ENCODE measurements at regions not wholly inside any gene's neighbourhood (a gene's known extent, or its start where the extent isn't known, plus 50 kb on each side); places are given as distances from the start of the nearest gene placed in this dataset.

DNA sequence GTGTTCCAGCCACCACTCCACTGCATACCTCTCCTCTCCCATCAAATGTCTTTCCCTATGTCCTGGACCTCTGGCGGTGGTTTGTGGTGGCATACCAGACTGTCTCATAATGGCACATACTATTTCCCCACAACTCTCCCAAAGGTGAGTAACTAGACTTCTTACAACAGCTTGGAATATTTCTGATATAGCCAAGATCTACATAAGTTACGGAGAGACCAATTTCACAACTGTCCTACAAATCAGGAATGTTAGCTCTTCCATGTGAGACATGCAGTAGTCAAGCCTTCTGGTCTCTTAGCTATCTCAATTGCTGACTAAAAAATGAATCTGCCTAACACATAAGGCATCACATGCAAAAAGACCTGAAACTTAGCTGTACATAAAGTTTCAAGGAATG is 588.9 kb downstream of the RNF144B start:
- DNase-seq, result no peak

DNA sequence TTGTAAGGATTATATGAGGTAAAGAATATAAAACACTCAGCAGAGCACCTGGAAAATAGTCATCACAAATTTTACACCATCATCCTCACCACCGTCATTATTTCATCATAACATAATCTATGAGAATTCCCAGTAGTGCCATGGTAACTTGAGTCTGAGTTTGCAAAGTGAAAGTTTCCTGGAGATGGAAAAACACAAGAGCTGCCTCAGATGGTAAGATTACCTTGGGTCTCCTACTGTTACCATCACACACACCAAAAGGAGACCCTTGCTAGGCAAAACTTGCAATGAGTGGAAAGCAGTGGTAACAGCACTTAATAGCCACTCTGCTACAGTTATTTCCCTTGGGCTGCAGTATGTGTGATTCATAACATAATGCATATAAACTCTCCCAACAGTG is 589.8 kb downstream of the RNF144B start:
- DNase-seq, result no peak

DNA sequence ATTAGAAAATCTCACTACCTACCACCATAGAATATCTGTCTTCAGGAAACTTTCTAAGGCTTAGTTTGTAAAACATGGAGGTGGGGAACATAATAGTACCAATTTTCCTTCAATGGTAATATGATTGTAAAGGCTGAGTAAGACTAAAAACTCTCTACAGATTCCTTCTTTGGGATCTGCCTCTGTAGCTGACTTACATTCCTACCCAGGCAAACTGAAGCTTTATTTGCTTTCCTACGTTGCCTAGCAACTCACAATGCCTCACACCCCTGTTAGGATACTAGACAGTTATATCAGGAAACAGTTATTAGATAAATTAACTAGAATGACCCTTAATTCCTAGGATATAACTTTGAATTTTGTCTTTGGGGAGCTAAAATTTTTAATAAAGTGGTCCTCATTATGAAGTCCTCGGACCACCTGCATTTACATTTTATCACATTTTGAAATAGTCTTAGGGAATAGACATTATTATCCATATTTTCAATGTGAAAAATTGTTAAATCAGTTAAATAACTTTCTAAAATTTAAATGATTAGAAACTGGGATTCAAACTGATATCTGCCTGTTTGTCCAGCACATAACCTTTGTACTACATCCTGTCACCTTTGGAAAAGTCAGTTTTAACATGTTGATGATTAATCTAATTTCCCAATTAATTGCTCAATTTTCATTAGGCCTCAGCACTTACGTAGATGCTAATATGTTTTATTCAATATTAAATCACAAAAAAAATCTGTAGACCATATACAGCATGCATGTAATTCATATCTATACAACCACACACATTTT is 591.4 kb downstream of the RNF144B start:
- no peak for DNase-seq

DNA sequence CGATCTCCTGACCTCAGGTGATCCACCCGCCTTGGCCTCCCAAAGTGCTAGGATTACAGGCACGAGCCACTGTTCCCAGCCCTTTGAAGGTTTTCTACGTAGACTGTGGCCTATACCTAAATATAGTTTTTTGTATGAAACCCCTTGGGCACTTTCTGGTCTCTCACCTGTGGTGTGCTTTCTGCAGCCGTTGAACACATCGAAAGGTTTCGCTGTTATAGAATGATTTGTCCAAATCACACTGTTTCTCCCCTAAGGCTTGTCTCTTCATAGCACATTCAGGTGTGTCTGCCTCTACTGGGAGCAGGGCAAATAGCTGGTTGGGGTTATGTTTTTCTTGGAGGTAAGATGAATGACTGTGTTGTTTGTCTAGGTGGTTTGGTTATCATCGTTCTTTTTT is 597.9 kb downstream of the RNF144B start:
- no peak for DNase-seq

DNA sequence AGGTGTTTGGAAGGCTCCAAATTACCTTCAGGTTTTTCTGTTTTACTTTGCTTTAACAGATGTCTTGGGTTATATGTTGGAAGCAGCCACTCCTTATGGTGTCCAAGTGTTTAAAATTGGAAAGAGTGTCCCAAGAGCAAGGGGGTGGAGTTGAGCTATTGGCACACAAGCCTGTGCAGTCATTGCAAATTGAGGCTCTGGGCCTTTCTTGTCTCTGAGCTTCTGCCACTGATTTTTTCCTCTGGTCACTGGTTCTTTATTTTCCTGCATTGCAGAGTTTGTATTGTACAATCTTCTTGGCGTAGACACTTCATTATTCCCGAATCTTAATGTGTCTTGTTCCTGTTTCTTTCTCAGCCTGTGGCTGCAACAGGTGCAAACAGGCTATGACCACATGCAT is 598.8 kb downstream of the RNF144B start:
- DNase-seq, result no peak

DNA sequence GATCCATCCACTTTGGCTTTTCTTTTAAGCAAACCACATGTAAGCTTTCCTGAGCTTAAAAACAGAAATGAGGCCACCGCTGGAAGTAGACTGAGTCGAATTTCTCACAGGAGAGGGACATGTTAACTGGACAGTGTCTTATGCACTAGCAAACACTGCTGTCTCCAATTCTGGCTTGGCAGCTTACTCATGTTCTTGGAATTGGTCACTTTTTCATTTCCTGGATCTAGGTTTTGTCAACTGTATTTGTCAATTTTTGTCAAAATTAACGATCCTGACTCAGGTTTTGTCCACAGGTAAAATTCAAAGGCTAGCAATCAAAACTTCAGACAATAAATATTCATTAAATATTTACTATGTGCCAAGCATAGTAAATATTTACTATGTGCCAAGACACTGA is 601.5 kb downstream of the RNF144B start:
- no peak for DNase-seq

DNA sequence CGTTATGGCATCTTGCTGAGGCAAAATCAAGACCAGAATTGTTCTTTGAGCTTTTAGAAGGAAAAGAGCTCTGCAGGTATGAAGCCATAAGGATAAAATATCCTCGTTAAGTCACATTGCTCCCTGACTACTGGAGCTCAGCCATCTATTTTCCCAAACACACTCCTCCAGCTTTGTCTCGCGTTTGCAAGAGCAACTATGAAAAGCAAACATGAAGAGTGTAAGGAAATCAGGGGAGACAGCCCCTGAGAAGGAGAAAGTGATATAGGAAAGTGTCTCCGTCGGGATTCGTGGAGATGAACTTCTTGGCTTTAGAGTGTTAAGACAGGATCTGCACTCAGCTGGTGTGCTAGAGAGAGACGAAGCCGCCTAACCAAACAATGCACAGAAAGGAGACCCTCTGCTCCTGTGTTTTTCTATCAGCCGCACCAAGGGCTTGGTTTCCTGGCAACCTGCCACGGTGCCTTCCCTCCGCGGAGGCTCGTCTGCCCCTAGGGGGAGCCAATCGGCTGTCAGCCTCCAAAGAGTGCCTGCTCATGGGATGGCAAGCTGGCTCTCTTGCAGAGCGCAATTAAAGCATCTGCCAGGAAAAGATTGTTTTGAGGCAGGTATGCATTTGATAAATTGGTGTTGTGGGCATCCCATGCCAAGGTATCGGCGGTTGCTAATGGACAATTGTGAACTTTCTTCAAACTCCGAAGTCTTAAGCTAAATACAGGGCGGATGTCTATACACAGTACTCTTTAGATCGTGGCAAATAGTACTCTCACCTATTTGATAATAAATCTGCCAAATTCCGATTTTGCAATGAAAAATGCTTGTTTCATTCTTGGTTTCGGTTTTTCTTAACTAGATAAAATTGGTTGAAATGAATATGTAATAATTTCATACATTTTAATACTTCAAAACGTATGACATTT is 603.2 kb downstream of the RNF144B start:
- peak; percentile 5 for DNase-seq

DNA sequence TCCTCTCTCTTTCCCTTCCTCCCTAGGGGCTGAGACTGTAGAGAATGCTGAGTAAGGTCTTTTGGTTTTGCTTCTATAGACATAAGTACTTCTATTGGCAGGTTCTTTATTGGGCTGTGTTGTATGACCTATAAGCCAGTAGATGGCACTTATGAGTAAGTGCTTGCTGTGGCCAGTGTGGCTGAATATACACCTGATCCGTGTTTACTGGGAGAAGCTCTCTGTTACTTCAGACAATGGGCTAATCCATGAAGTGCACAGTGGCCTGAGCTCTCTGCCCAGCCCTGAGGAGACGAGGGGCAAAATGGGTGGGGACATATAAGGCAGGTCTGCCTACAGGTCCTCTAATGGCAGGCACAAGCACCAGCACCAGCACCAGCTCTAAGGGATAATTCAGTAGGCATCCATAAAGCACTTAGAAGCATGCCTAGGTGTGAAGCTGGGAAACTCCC is 610.3 kb downstream of the RNF144B start:
- no peak for DNase-seq

DNA sequence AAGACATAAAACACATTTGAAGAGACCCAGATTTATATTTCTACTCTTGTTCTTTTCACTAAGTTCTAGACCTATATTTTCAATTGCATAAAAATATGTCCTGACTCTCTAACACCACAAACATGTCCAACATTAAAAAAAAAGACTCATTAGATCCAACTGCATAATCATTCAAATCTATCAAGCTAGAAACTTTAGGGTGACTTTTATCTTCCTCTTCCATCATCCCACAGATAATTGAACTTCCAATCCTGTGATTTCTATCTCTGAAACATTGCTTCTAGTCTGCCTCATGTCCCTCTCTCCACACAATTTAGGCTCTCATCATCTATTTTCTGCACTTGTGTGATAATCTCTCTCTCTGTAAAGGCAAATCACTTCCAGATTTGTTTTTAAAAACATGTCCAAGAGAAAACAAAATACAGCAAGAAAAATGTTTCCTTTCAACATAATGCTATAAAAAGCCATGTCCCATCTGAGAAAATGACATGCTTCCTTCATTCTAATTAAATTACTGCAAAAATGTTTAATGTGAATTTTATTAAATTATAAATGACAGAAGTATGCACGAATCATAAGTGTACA is 615.9 kb downstream of the RNF144B start:
- no peak for DNase-seq

DNA sequence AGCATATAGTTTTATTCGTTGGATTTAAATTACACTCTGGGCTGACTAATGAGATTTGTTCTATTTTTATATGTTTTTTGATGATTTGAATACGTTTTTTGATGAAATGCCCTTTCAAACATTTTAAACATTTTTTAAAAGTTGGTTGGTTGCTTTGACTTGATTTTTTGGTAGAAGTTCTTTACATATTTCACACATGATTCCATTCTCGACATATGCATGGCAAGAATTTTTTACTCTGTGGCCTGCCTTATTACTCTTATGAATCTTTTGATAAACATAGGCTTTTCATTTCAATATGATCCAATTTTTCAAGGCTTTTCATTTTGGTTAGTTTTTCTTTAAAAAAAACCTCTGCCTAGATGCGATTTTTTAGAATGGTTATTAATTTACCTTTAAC is 617.0 kb downstream of the RNF144B start:
- no peak for DNase-seq

DNA sequence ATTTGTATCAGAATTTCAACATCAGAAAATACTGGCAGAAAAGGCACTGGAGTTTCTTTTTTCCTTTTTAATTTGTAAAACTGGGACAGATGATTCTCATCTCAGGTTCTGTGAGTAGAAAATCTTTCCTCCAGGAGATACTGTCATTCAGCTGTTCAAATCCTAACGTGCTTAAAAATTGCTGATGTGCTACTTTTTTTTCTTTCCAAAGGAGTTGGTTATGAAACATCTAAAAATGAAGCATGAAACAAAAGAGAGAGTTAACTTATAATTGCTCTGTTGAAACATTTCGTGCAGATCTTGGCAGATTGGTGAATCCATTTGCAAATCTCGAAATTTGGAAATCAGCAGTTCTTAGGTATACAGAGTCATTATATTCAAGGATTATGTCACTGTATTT is 622.6 kb downstream of the RNF144B start:
- DNase-seq, result no peak

DNA sequence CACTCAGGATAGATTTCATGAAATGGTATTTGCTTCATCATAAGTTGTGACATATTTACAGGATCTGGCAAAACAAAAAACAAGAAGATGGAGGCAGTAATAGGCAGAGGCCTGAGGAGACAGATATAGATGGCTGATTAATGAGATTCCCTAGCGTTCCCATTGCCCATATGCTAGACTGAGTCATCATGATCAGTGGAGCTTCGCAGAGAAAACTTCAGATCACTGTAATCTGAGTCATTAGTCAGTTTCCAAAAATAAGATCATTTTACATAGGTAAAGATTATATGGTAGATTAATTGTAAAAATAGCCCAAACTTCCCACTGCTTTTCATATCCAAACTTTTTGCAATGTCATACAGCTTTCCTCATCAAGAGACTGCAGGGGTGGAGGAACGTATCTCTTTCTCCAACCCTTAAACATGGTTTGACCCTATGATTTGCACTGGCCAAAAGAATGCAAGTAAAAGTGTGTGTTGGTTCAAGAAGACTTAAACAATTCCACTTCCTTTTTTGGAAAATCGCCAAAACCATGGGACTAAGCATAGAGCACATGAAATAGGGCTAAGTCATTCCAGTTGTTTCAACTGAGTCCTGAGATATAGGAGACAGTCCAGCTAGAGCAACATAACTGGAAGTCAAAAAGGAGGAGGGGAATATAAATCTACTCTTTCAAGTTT is 626.0 kb downstream of the RNF144B start:
- no peak for DNase-seq

DNA sequence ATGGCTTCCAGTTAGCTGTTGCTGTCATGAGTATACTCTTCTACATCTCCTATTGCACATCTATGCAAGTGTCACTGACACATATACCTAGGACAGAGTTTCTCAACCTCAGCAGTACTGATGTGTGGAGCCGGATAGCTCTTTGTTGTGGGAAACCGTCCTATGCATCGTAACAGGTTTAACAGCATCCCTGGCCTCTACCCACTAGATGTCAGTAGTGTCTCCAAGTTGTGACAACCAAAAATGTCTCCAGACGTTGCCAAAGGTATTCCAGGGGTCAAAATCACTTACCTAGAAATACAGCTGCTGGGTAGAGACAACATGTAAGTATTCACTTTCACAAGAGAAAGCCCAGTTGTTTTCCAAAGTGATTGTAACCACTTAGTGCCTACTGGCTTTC is 637.6 kb downstream of the RNF144B start:
- DNase-seq, result no peak

DNA sequence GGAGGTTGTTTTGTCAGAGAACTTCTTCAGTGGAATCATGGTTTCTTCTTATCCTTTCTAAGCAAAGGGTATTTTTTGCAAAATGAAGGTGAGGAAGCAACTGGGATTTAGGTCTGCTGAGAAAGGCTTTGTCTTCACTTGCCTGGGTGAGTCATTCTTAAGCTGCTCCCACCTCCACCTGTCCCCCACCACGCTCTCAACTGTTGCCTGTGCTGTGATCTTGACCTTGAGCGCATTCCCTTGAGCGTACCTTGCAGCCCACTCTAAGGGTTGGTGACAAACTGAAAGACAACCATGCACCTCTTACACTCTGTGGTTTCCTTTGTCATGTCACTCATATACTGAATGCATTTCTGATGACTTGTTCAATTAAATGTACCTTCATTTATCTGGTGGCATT is 641.1 kb downstream of the RNF144B start:
- no peak for DNase-seq

DNA sequence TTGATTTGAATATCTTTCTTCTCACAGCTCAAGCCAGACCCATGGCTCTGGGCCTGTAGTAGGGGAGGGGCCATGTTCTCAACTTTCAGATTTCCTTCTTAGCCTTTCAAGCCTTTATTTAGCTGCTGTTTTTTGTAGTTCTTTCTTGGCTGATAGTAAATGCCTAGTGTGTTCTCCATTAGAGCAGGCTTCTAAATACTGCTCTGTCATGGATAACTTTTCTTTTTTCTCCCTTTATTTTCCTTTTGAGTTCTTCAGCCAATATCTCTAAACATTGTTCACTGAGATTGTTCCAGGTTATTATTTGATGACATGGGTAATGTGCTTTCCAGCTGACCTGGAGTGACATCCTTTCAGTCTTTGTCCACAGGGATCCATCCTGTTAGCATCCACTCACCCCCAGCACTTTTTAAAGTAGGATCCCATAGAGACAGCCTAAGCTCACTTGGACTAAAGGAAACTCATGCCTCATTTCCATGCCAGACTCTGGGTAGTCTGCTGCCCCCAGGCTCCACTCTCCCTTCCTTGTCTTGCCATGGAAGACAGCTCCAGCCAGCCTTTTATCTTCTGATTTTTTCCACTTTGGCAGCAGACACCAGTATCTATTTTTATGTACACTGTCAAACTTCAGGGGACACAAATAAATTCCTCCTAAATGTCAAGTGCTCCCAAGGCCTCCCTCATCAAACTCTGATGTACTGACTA is 645.6 kb downstream of the RNF144B start:
- DNase-seq, result no peak

DNA sequence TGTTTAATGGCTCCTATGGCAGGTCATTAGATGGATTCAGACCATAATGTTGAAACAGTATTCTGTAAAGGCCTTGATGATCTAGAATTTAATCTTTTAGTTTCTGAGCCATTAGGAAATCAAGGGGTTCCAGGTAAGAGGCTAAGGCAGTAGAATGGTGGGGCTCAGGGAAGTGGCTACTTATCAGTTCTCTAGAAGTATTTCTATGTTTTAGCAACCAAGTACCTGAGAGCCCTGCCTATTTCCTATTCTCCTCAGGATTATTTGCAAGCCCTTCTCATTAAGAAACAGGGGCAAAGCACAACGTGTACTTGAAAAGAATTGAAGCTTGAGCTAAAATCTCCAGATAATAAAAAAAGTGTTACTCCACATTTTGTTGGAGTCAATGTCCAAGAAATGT is 646.5 kb downstream of the RNF144B start:
- DNase-seq, result no peak

DNA sequence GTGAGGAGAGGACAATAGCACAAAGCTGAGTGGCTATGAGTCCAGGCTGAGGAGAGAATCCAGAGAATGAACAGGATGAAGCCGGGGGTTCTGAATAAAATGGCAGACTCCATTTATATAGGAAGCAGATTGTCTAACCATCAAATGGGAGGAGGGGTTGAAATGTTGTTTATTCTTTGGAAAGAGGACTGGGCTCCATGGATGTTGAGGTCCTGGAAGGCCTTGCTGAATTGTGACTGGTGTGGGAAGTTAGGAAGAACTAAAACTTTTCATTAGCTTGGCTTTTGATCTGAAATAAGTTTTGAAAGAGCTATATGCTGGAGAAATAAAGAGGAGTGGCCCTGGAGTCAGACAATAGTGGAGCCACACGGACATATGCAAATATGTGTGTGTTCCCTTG is 647.8 kb downstream of the RNF144B start:
- DNase-seq, result no peak

DNA sequence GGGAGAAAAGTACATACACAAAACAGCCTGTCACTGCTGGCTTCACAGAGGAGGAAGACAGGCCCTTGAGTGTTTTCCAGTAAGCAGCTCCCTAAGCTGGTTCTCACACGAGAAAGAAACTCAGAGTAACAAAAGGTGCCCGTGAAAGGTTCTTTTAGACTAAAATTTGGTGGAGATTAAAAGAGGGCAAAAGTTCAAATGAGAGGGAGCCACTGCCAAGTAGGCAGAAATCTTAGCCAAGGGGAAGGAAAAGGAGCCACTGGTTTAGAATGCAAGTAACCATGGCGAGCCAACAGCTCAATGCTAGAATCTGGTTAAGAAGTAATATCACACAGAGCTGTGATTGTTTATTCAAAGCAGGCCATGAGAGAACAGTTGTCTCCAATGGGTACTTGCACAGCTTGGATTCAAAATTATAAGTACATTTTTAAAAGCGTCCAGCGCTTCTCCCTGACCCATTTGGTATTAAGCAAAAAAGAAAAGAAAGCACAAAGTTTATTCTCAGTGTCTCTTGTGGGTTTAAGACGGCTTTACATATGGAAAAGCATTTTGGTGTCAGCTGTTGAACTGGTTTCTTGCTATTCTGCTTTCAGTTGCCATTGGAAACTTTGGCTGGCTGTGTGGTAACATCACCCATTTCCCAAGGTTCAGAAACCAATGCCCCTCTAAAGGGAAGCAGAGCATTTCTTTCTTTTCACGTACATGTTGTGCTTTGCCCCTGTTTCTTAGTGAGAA is 648.5 kb downstream of the RNF144B start:
- no peak for DNase-seq

DNA sequence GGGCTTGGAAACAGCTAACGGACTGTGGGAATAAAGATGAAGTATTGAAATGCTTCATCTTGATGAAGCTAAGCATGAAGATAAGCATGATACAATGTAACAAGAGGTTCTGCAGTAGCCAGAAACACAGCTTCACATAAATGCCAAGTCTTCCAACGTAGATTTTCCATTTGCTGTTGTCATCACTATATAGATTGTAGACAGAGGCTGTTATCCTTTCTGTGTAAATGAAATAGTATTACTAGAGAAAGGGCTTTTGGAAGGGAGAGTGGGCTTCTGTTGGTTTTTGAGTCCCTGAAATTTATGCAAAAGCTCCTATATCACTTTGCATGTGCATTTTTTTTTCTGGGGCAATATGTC is 649.0 kb downstream of the RNF144B start:
- DNase-seq, result no peak

DNA sequence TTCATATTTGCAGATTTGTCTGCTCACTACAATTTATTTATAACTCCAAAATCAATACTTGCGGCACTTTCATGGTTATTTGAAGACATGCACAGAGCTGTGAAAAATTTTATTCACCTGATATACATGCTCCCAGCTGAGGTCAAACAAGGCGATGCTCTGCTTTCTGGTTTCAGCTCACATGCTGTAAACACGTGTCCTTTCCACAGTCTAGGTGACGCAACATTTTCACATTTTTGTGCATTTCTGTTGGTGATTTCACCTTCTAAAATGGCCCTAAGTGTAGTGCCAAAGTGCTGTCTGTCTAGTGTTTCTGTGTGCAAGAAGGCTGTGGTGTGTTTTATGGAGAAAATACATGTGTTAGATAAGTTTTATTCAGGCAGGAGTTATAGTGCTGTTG is 650.5 kb downstream of the RNF144B start:
- DNase-seq, result no peak

DNA sequence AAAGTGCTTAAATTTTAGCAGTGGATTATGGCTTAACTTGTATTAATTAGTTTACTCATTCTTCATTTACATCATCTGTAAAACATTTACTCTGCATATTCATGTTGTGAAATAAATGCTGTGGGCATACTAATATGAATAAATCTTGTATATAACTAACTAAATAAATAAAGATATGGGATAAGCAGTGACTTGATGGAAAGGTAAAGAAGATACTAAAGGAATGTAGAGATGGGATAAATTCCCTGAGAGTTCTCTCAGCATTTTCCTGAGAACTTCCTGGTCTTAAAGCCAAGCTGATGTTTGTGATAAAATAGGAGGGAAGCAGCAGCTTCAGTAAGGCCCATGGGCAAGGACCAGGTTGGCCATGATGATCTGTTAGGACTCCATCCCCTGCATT is 652.1 kb downstream of the RNF144B start:
- DNase-seq, result no peak

DNA sequence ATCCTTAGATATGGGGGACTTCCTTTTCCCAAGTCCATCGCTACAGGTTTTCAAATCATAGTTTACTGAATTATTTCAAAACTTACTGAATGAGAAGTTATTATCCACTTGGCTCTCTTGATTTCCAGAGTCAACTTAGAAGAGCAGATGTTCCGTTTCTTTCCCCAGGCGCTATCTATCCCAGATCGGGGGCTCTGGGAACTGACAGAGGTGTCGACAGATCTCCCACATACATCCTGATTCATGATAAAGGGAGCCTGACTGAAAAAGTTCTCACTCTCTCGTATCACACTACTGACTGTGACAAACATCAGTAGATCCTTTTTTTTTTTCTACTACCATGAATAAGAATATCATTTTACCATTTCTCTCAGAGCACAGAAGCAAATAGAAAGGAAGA is 654.8 kb downstream of the RNF144B start:
- no peak for DNase-seq
